LNCaP clone FGC (cell line): ENCODE measurements at regions not wholly inside any gene's neighbourhood (a gene's known extent, or its start where the extent isn't known, plus 50 kb on each side); places are given as distances from the start of the nearest gene placed in this dataset.

Source experiments
- DNase-seq: peaks from one replicate; pipeline ENCODE4 v3.0.0-alpha.2; 2011; ENCODE audit warnings: low read depth
- H3K4me3 ChIP-seq: 2 replicates; pipeline ENCODE4 v1.5.1; 2011; ENCODE audit warnings: mild to moderate bottlenecking, low read depth, low read length, control low read depth
- CTCF ChIP-seq: IDR thresholded peaks from 2 replicates; pipeline ENCODE4 v1.5.1; 2012; ENCODE audit warnings: mild to moderate bottlenecking; ENCODE audit not compliant: control insufficient read depth, insufficient read depth; ENCODE audit errors: extremely low read depth

GRCh38 chr5:159746707-159747106 is 169.6 kb upstream of the ADRA1B start:
- no peak overlapping the region for H3K4me3 ChIP-seq
- TF ChIP-seq CTCF = no peak
- DNase-seq = no peak

- no peak for TF ChIP-seq CTCF
- no peak for DNase-seq
- no peak overlapping the region for H3K4me3 ChIP-seq
Observed at GRCh38 chr5:159749146-159749545, 167.1 kb upstream of the ADRA1B start.

- DNase-seq = no peak
- H3K4me3 ChIP-seq = no peak overlapping the region
- TF ChIP-seq CTCF = no peak
Observed at GRCh38 chr5:159750226-159750625, 166.1 kb upstream of the ADRA1B start.

GRCh38 chr5:159751459-159751858 is 164.8 kb upstream of the ADRA1B start:
- H3K4me3 ChIP-seq = no peak overlapping the region
- no peak for DNase-seq
- no peak for TF ChIP-seq CTCF

GRCh38 chr5:159752622-159753275 is 163.5 kb upstream of the ADRA1B start:
- DNase-seq = no peak
- H3K4me3 ChIP-seq = no peak overlapping the region
- TF ChIP-seq CTCF = no peak

- H3K4me3 ChIP-seq = no peak overlapping the region
- DNase-seq = no peak
- TF ChIP-seq CTCF = no peak
Observed at GRCh38 chr5:159758189-159758588, 158.1 kb upstream of the ADRA1B start.

- DNase-seq = no peak
- H3K4me3 ChIP-seq = no peak overlapping the region
- no peak for TF ChIP-seq CTCF
Observed at GRCh38 chr5:159759791-159760290, 156.4 kb upstream of the ADRA1B start.
